Stimulated activated CD4-positive, alpha-beta T cell treated with anti-CD3 and anti-CD28 coated beads, Interleukin-1b, Interleukin-23, amount 100 ng/mL, for 24 hours (primary cell): ENCODE measurements at regions not wholly inside any gene's neighbourhood (a gene's known extent, or its start where the extent isn't known, plus 50 kb on each side); places are given as distances from the start of the nearest gene placed in this dataset.
"Not testable (repeated sequence)": the region's sequence is repeated elsewhere in the genome, so short reads cannot be mapped to it uniquely, and the experiment has no call there.

ENCODE experiments used
- DNase-seq, 4 experiments: peaks; one replicate each; pipeline ENCODE4 v3.0.0-alpha.2; 2020; ENCODE audit warnings: low read depth in 4 of 4, low spot score in 1 of 4

- DNase-seq, result no peak
These were observed 81.7 kb downstream of the IER5 start for GRCh38 chr1:181170194-181170593.

GRCh38 chr1:181172082-181172481 is 83.6 kb downstream of the IER5 start:
- DNase-seq, result no peak

DNA sequence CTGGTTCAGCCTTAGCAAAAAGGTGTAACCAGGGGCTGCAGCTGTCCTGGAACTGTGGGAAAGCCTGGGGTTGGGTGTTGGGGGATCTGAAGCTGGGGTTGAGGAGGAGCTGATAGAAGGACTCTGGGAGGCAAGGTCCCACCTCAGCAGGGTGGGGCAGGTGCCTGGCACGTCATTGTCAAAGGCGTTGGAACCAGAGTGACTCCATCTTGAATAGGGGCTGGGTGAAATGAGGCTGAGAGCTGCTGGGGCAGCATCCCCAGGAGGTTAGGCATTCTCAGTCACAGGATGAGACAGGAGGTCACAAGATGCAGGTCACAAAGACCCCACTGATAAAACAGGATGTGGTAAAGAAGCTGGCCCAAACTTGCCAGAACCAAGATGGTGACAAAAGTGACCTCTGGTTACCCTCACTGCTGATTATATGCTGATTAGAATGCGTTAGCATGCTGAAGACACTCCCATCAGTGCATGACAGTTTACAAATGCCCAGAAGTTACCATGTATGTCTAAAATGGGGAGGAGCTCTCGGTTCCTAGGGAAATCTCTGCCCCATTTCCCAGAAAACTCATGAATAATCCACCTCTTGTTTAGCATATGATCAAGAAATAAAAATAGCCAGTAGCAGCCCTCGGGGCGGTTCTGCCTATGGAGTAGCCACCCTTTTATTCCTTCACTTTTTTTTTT is 85.4 kb downstream of the IER5 start:
- no peak for DNase-seq

DNA sequence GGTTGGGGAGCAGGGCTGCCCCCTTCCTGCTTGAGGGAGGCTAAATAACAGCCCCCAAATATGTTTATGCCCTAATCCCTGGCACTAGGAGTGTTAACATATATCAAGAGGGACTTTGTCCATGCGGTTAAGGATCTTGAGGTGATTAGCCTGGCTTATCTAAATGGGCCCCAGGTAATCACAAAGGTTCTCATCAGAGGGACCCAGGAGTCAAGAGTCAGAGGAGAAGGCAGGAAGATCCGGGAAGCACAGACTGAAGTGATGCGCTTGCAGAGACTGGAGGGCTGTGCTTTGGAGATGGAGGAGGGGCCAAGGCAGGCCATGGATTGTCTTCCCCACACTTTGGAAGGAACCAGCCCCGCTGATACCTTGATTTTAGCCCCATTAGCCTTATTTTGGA is 86.4 kb downstream of the IER5 start:
- no peak for DNase-seq

GRCh38 chr1:181175356-181175910 is 86.9 kb downstream of the IER5 start:
- DNase-seq, result no peak

DNA sequence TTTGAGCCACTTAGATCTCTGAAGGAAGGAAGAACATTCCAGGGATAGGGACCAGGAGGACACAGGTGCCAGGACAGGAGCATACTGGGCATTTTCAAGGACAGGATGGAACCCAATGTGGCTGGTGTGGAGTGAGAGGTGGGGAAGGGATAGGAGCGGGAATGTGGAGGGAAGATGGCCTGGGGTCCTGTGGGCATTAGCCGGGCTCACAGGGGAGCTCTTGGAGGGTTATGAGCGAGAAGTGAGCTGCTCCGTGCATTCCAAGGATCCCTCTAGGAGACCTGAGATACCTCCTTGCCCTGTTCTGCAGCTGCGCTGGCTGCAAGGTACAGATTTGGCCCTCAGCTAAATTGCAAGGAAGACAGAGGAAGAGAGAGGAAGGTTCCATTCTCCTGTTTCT is 87.5 kb downstream of the IER5 start:
- no peak for DNase-seq

DNA sequence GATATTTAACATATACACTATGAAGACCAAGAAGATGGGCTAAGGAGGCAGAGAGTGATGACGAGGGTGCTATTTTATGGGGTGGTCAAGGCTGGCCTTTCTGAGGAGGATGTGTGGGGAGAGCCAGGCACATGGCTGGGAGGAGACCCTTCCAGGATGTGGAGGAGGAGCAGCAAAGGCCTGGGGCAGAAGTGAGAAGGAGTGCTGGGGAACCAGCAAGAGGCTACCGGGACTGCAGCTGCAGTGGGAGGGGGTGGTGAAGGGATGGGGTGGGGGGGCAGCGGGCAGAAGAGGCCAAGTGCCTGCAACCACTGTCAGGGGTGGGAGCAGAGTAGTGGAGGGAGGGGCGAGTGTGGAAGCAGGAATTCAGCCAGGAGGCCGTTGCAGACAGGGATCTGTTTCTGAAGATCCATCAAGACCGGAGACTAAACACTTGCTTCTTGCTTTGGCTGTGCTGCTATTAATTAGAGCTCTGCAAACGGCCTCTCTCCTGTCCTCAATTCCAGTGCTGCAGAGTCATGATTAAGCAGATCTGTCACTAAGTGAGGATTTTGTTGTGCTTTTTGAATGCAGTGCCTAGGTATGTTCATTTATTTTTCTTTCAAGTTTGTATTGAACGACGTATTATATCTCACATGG is 89.9 kb downstream of the IER5 start:
- no peak for DNase-seq

- no peak for DNase-seq
These were observed 90.9 kb downstream of the IER5 start for GRCh38 chr1:181179279-181179986.

DNA sequence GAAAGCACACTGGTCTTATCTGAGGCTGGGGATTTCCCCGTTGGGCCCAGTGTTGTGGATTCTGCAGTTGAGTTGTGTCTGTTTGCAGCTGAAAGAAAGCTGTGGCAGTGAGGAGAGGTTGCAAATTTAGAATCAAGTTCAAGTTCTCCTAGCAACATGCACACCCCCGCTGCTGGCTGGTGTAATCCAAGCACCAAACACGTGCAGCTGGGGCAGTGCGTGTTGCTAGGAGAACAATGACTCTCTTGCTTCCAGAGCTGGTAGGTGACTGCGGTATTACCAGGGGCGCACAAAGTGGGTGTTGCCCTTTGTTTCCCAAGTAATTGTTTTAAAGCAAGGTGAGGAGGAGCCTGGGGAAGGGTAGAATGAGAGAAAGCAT is 91.5 kb downstream of the IER5 start:
- peak in 1 of 4 experiments; percentile 28 for DNase-seq

- DNase-seq, result no peak
These were observed 92.0 kb downstream of the IER5 start for GRCh38 chr1:181180407-181181031.

- no peak for DNase-seq
These were observed 93.5 kb downstream of the IER5 start for GRCh38 chr1:181181792-181182585.

GRCh38 chr1:181184621-181185020 is 96.1 kb downstream of the IER5 start:
- no peak for DNase-seq

DNA sequence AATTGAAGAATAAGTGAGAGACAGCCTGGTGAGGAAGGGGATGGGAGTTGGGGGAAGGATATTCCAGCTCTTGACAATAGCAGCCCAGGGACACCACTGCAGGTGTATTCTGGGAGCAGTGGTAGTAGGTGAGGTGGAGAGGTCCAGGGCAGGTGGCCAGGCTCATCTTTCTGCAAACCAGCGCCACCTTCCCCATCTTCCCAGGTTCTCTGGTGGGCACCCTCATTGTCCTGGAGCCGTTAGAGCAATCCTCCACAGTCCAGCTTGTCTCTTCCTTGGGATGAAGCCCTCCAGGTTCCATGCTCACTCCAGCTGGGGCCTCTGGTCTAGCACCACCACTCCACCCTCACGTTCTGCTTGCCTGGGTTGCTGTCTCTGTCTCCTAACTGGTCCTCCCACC is 97.0 kb downstream of the IER5 start:
- DNase-seq, result no peak

- not testable (repeated sequence) for DNase-seq
These were observed 97.6 kb downstream of the IER5 start for GRCh38 chr1:181186133-181186532.

DNA sequence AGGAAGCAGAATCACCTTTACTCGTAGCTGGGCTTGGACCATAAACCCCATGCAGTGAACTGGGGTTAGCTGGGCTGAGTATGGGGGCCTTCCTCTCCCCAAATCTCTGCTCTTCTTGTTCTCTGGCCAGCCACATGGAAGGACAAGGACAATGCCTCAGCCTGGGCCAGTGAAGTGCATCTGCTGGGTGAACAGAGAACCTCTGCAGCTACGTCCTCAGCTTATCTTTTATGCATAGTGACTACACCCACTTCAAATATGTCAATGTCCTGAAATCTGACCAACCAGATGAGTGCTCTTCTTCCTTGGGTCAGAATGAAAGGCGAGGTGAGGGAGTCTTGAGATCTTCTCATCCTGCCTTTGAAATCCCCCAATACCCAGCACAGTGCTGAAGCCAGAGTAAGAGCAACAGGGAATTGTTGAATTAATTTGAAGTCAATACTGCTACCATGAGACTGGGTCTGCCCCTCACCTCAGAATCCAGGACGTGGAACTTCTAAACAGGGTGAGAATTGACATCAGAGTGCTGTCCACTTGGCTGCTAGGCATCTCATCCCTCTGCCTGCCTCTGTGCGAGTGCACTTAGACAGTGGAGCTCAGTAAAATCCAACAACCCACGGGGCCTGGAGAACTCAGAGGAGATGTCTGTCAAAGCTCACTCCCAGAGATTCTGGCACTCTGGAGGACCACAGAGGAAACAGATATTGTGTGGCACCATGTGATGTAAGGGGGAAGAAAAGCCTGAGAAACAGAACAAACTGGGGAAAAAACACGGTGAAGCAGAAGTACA is 99.0 kb downstream of the IER5 start:
- no peak for DNase-seq

GRCh38 chr1:181189245-181189644 is 100.7 kb downstream of the IER5 start:
- DNase-seq, result no peak

DNA sequence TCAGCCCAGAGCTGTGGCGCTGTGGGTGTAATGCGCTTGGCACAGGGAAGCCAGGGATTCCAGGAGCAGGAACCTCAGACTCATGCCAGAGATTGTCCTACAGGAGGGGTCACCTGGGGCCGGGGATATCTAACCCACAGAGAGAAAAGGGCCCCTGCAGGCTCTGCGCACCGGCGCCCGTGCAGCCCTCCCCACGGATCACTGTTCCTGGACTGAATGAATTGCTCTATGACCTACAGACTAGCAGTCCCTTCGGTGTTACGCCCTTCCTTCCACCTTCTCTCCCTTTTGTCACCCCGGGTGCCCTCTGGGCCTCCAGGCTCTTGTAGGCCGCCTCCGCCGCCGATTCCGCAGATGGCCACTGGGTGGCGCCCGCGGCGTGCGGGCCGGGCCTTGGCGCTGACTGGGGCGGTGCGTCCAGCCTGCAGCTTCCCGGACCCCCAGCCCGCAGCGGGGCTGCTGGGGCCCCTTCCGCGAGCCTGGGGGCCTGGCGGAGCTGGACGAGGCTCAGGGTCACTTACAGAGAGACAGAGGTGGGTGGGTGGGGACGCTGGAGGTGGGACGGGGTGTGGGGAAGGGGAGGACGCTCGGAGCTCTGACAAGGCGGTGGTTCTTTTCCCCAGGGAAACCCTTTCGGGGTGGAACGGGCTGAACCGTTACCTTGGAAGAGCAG is 101.3 kb downstream of the IER5 start:
- DNase-seq, result peak; percentile 55 to 63 (median 59)

DNA sequence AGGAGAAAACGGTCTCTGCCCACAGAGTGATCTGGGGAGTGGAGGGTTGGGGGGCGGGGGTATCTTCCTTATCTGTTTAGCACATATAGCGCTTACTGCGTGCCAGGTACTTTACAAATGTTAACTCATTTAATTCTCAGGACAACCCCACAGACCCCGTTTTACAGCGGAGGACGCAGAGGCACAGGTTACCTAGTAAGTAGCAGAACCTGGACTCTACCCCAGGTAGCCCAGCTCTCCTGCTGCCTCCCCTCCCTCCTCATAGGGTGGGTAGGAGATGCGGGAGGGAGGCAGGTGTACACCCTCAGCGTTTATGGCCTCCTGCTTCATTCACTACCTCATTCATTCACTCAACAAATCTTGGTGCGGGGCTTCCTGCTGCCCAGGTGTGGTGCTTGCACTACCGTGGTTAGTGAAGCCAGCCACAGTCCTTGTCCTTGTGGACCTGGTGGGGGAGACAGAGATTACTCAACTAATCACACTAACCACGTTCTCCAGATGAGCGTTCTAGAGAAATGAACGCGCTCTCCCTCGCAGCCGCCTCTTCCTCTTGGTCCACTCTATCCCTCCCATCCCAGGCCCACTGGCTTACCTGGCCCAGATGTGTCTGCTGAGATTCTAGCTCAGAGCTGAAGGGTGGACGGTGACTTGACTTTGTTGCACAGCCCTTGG is 102.0 kb downstream of the IER5 start:
- DNase-seq, result no peak

GRCh38 chr1:181191494-181192040 is 103.1 kb downstream of the IER5 start:
- DNase-seq, result no peak
